C1 segment of cervical spinal cord (tissue), 14 donors: ENCODE measurements at regions not wholly inside any gene's neighbourhood (a gene's known extent, or its start where the extent isn't known, plus 50 kb on each side); places are given as distances from the start of the nearest gene placed in this dataset.

ENCODE experiments used
- DNase-seq, 14 donors: peaks; one replicate each; lab custom pipeline; 2025; lab: John Stamatoyannopoulos, UW

DNA sequence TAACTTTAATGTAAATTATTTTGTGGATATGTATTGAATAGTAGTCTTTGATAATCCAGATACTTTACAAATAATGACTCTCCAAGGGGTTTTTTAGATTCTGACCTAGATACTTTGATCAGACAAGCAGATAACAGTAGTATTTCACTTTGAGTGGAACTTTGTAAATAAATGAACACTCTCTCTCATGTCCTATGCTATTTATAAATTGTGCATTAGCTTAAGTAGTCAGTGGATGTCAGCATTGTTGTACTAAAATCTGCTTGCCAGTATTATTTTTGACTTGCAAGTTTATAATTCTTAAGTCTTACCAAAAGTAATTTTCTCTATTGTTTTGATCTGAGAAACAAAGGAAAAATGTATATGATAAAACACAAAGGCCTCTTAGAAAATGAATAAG is 1113.1 kb upstream of the NRXN1 start:
- no peak for DNase-seq

DNA sequence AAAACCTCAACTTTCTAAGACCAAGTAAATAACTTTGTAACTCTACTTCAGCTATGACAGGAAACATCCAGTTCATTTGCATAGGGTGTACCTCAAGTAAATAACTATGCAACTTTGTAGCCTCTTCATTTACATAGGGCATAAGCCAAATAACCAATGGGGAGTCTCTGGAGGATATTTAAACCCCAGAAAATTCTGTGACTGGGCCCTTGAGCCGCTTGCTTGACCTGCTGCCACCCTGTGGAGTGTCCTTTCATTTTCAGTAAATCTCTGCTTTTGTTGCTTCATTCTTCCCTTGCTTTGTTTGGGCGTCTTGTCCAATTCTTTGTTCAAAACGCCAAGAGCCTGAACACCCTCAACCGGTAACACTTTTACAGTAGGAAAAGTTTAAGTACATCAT is 1112.7 kb upstream of the NRXN1 start:
- DNase-seq: no peak

DNA sequence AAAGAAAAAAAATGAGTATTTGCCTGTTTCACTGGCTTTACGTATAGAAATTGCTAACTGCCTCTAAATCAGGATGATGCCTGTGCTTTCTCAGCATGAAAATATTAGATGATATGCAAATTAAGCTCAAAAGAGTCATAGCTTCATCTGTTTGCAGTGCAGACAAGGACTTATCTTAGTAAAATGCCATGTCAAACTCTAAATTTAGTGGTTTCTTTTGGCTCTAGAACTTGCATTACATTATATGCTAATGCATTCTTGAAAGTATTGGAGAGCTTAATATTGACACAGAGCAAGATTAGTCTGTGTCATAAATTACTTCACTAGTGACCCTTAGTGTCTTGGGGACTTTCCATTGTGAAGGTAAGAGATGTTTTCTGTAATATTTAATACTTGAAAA is 1109.1 kb upstream of the NRXN1 start:
- no peak for DNase-seq

DNA sequence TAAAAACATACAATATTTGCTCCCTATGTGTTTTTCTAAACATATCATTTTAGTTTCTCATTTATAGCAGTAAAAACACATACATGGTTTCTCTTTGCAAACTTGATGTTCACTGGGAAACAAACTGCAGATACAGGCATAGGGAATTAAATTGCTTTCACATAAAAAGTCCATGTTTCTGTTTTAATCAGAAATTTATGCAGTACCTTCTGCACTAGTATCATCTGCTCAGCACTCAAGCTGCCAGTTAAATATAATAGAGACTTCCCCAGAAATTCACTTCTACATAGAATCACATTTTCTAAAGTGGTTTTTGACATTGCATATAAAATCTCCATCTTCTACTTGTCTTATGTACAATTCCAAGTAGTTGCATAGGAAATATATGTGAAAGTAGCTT is 1107.3 kb upstream of the NRXN1 start:
- no peak for DNase-seq

DNA sequence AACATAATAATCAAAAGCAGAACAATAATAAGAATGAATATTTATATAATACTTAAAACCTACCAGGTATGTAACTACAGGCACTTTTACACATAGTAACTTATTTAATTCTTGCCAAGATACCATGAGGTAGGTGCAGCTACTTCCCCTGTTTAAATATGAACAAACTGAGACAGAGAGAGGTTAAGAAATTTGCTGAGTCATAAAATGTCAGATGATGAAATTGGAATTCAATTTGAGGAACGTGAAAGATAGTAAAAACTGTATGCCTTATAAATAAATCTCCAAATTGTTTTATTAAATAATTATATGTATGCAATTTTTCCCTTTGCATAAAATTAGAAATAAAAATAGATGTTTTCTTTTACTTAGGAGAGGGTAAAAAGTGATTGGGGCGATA is 1103.3 kb upstream of the NRXN1 start:
- DNase-seq: no peak

DNA sequence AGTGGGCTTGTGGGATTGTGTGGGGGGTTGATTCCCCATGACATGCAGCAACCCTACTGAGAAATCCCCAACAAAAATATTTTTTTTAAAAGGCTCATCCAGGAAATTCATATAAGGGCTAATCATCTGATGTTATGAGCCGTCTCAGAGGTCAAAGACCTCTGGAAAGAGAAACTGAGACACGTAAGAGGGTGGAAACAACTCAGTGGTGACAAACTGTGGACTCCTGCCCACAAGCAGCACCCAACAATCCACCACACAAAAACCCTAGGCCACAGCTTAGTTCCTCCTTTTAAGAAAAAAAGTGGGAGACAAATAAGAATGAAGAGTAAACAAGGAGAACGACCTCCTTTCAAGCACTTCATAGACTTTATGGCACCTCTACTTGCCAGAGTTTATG is 1096.1 kb upstream of the NRXN1 start:
- DNase-seq: no peak

DNA sequence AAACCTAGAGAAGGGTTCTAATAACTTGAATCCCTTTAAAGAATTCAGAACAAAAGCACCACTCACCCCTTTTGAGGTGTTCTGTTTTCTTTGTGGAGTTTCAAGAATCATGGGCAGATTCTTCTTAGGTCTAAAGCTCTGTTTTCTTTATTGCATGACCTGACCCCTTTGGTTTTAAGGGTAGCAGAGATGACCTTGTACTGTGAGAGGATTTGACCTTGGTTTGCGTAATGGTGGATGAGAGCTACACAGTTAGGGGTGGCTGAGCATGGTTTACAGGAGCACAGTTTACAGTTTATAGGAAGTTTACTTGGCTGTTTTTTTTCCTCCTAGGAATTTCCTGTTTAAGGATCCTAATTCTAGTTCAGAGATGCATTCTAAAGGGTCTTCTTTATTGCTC is 1095.6 kb upstream of the NRXN1 start:
- DNase-seq: no peak

DNA sequence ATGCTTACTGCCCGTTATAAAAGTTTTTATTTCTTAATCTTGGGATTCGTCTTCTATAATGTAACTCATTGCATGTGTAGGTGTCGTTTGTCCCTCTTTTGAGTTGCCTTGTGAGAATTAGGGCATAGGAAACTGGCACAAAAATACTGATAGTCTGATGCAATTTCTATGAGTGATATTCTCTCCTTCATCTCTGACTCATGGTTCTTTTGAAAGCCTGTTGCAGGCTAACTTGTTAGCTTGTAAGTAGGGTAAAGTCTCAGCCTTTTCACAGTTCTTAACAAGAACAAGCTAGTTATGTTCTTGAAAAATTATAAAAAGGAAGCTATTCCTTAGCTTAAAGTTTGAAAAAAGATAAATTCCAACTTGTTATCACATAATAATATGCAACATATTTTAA is 1085.4 kb upstream of the NRXN1 start:
- no peak for DNase-seq

DNA sequence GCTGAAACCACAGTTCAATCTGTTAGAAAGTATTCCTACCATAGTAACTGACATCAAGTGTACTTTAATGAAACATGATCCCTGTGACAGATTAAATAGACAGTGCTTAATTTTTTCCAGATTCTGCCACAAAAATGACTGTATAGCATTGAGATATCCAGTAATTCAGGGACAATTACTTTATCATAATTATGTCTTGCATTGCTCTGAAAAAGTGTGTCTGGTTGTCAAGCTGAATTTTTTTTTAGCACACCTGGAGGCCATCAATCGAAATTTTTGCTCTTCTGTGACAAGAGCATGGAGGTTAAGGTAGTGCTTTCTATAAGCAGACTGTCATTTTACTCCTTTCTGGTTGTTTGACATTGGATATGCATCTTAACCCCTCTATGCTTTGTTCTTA is 1083.8 kb upstream of the NRXN1 start:
- DNase-seq: no peak

DNA sequence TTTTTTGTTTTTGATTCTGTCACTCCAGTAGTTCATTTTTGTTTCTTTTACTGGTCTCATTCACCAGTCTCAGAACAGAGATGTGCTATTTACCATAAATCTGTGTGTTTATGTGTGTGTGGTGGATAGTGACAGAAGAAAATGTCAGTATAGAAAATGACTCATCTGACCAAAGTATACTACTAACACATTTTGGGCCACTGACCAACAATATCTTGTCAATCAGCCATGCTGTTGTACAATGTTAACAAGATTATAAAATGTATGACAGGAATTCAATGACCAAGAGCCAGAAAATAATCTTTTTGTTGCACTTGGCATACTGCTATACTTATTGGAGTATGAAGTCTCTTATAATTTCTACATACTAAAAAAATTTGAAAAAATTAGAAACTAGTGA is 1081.4 kb upstream of the NRXN1 start:
- no peak for DNase-seq

DNA sequence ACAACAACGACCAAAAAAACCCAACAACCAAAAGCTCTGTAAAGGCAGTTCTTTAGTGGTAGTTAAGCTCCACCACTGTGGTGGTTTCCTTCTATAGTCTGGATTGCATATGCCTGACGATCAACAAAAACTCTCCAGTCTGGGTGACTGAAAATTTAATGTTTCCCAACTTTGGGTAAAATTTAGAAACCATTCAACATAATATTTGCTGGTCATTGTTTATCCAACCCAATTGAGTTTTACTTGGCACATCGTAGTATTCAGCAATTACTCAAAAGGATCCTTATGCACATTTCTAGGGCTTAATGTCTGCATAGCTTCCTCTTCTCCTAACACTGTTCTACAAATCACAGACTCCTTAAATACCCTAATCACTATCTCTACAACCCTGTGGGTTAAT is 1080.2 kb upstream of the NRXN1 start:
- no peak for DNase-seq

DNA sequence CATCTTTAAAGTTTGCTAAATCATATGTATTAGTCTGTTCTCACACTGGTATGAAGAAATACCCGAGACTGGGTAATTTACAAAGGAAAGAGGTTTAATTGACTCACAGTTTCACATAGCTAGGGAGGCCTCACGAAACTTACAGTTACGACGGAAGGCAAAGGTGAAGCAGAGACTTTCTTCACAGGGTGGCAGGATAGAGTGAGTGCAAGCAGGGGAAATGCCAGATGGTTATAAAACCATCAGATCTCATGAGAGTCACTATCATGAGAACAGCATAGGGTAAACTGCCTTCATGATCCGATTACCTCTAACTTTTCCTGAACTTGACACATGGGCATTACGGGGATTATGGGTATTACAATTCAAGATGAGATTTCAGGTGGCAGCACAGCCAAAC is 1075.2 kb upstream of the NRXN1 start:
- no peak for DNase-seq

DNA sequence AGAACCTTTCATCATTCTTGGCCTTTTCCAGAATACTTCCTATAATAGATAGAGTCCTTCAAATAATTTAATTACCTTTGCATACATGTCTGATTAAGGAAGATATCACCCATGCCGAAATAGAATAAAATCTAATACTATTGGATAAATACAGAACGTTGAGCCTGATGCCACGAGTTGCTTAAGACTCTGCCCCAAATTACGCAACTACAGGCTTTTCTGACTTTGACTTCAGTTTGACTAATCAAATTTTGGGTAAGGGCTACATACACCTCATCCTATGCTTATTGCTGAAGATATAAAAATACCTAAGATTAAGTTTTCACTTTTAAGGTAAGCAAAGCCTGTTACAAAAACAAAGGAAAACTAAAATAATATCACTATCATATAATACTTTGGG is 1065.1 kb upstream of the NRXN1 start:
- no peak for DNase-seq

DNA sequence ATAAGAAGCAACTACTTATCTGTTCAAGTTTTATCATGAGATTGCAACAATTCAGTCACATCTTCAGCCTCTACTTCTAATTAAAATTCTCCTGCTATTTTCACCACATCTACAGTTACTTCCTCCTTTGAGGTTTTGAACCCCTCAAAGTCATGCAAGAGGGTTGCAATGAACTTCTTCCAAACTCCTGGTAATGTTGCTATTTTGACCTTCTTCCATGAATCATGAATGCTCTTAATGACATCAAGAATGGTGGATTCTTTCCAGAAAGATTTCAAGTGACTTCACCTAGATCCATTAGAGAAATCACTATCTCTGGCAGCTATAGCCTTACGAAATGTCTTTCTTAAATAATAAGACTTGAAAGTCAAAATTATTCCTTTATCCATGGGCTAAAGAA is 1052.8 kb upstream of the NRXN1 start:
- no peak for DNase-seq

DNA sequence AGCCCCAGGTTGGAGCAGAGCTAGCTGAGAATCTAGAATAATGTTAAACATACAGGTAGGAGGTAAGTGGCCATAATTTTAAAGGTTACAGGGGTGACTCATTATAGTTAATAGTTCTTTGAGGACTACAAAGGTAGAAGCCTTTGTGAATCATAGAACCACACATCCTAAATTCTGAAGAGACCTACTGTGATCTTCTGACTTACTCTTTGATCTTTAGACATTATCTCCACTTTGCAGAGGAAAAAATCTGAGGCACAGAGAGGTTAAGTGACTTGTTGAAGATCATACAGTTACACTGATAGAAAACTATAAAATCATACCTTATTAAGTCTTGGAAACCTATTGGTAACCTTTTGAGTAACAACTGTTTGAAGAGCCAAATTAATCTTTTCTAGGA is 1051.3 kb upstream of the NRXN1 start:
- DNase-seq: no peak

DNA sequence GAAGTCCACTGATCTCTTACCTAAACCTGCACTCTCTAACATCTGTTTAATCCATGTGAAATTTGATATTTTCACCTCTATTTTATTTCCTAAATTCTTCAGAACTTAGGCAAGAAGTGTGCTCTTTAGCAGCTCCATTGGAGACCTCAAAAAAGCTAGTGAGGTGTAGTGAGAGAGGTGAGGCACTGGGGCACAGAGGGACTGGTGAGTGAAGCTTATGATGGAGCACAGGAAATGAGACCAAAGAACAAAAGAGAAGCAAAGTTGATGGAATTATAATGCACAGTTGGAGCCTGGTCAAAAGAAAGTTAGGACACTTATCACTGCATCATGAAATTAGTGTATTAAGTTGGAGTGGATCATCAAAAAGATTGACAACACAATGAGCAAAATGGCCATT is 1050.7 kb upstream of the NRXN1 start:
- DNase-seq: no peak

DNA sequence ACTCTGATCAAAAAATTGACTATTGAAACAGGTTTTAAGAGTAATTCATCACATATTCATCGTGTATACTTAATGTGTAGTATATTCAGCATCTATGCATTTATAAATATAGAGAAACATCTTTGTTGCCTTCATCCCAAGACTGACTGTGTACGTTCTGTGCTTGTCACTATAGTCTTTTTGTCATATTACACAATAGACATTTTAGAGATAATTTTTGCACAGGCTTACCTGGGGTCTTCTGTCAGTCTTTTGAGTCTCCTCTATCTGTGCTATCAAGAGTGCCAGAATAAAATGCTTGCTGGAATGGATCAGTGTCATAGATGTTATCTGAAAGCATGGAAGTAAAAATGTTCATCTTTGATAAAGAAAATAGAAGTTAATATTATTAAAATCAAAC is 1047.7 kb upstream of the NRXN1 start:
- no peak for DNase-seq

DNA sequence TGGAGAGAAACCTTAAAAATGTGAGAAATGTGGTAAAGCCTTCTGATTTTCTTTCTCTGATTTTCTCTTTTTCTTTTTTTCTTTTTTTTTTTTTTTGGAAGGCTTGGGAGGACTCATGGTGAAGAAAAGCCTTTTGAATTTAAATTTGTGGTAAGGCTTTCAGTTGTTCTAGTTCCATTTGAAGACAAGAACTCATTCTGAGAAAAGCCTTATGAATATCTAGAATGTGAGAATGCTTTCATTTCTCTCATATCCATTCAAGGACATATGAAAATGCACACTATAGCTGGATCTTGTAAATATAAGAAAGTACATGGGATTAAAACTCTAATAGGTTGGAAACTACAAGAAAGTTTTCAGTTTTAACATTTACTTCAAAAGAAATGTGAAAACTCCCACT is 1045.2 kb upstream of the NRXN1 start:
- no peak for DNase-seq

DNA sequence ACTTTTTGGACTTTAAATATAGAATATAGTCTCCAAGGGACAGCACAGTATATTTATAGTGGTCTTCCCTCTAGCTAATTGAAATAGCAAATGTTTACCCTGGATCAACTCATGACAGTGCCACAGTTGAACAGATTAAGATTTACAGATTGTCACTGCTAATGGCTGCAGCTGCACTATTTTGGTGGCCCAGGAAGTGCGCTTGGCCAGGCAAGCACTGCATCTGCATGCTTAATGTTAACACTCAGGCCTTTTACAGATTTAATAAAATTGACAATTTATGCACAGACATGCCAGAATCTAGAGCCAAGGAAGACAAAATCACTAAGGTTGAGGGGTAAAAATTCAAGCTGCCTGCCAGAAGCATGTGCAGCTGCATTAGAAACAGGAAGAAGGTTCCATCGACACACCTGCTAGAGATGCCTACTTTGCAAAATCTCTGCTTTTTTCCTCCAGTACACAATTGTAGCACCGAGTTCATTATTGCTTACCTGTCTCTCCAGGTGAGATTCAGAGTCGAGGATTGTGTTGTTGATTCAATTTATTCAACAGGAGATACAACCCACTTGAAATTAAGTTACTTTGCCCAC is 1042.3 kb upstream of the NRXN1 start:
- DNase-seq: no peak

DNA sequence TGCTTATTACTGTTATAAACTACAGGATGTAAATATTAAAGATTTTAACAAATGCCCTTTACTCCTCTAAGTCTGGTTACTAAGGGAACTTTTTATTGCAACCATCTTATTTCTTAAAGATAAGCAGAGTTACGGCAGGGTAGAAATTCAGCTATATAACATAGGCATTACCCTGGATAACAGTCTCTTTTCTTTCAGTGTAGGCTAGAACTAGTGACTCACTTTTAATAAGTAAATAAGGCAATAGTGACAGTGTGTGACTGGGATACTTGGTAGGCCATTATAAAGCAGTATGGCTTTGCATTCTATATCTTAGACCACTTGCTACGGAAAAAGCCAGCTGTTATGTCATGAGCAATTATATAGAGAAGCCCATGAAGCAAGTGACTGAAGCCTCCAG is 1041.0 kb upstream of the NRXN1 start:
- no peak for DNase-seq

DNA sequence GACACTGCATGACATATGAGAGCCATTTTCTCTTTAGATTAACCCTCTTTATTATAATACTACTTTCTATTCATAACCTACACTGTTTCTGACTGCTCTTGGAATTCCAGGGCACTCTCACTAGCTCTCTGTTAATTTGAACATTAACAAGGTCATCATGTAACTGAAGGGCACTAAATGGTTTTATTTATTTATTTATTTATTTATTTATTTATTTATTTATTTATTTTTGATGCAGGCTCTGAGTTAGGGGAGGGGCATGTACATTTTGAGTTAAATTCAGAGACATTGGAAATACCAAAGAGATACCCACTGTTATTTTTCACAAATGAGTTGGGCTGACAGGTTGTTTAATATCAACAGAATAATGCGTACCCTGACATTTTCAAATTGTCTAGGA is 1038.7 kb upstream of the NRXN1 start:
- DNase-seq: no peak

DNA sequence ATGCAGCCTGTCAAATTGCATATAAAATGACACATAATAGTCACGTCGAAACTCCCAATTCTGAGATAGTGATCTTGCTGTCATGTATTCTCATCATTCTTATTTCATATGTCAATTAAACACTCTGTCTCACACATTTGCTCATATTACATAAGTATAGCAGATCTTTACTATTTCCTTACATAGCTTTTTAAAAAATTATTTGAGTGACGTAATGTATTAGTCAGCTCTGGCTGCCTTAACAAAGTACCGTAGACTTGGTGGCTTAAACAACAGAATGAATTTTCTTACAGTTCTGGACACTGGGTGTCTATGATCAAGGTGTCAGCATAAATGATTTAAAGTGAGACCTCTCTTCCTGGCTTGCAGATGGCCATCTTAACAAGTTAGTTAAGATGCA is 1032.3 kb upstream of the NRXN1 start:
- no peak for DNase-seq

DNA sequence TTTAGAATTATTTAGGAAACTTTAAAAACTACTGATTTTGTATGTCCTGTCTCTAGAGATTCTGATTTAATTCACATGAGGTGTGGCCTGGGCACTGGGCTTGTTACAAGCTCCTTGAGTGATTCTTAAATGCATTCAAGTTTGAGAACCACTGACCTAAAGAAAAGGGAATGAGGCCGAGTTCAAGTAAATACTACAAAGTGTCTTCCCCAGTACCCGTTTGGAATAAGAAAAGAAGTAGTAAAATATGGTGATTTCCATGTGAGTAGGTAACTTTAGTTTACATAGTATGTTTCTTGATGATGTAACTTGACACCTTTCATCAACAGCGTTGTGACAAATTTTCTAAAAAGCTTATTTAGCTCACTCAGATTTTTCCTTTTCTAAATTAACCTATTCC is 1022.9 kb upstream of the NRXN1 start:
- DNase-seq: no peak

DNA sequence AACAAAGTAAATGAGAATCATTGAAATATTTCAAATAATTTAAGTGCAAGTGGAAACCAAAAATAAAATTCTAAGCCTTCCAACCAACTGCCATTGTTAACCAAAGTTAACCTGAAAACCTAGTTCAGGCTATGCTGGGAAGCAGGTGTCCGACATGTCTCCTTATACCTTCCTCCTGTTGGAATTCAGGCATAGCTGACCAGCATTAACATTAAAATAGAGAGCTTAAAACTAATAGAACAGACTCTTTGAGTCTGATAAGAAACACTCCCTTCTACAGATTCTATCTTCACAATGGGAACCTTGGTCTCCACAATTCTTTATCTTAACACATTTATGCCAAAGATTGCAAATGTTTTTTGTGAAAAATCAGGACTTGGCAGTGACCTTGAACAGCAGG is 1004.9 kb upstream of the NRXN1 start:
- no peak for DNase-seq

DNA sequence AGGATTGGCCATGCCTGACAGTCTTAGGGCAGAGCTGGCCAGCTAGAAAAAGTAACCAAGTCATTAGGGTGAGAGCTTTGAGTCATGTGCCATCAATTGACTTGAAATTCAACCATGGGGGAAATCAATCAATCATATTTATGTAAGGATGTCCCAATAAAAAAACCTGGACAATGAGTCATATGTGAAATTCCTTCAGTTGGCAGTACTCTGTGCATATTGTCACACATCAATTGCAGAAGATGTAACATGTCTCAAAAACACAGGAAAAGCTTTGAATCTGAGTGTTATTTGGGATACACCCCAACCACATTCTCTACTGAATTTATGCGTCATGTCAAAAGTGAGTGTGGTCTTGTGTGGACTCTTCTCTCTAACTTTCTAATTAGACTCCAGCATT is 1004.1 kb upstream of the NRXN1 start:
- no peak for DNase-seq
